NCI-H1694 treated with DMSO at 0.1 percent for 48 hours (cell line): ENCODE measurements at regions not wholly inside any gene's neighbourhood (a gene's known extent, or its start where the extent isn't known, plus 50 kb on each side); places are given as distances from the start of the nearest gene placed in this dataset.

Experiments
- DNase-seq: peaks from one replicate; lab custom pipeline; 2025; lab: John Stamatoyannopoulos, UW

DNA sequence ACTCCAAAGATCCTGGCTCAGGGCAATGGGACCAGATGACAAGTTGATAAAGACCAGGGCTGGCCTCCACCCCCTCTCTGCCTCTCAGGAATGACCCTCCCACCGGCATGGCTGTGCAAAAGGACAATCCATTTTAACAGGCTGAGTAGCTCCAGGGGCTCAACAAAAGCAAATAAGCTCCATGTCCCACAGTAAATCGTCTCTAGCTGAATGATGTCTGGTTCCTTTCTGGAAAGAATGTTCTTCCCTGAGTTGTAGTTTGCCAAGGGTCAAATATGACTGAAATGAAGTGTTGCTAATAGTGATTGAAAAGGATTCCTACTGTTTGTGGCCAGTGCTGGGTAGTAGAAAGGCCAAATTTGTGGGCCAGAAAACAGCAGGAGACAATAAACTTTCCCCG is 434.4 kb upstream of the ETAA1 start:
- no peak for DNase-seq

DNA sequence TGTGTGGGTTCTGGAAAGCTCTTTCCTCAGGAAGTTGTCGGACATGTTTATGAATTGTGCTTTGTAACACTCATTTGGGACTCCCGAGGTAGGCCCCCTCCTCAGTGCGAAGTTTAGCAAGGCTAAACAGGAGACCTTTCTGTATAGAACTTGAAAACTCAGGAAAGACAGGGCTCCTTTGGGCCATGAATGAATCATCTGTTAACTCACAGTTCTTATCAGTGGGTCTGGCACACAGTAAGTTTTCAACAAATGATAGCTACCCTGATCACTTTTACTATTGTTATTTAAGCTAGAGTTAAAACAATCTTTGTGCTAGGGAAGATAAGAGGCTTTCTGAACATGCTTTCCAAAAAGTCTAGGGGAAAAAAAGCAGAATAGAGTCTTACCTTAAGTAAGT is 430.5 kb upstream of the ETAA1 start:
- DNase-seq: no peak

DNA sequence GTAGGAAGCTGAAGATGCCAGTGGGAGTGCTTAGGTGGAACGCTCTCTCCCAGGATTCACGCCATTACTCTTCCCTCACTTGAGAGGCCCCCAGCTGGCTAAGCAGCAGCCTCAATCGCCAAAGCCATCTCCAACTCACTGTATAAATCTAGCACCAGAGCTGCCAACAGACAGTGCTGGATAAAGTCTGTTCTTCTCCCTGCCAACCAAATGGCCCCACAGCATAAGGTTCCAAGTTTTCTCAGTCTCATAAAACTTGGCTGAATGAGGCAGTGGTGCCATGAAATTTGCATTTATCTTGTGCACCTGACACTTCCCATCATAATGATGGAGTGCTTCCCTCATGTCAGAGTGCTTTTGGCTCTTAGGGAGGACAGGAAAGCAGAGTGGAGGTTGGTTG is 428.2 kb upstream of the ETAA1 start:
- no peak for DNase-seq

DNA sequence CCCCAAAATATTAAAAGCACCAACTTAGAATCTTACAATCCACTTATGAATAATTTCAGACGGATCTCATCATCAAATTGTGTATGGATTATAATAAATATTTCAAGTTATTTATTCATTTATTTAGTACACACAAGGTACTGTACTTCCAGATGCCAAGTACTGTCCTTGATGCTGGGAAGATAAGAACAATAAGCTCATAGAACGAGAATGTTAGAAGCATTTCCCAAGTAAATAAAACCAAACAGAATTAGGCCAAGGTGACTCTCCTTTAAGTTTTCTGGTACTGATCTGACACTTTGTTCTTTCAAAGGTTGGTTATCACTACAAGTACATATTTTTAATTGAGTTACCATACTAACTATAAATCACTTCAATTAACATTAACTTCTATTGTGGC is 416.1 kb upstream of the ETAA1 start:
- no peak for DNase-seq

GRCh38 chr2:66982766-66983165 is 414.4 kb upstream of the ETAA1 start:
- no peak for DNase-seq

GRCh38 chr2:66984864-66985263 is 412.3 kb upstream of the ETAA1 start:
- no peak for DNase-seq

- no peak for DNase-seq
These were observed 411.2 kb upstream of the ETAA1 start for GRCh38 chr2:66985906-66986305.

GRCh38 chr2:66987733-66988132 is 409.4 kb upstream of the ETAA1 start:
- DNase-seq: no peak

- no peak for DNase-seq
These were observed 402.5 kb upstream of the ETAA1 start for GRCh38 chr2:66994654-66995053.

DNA sequence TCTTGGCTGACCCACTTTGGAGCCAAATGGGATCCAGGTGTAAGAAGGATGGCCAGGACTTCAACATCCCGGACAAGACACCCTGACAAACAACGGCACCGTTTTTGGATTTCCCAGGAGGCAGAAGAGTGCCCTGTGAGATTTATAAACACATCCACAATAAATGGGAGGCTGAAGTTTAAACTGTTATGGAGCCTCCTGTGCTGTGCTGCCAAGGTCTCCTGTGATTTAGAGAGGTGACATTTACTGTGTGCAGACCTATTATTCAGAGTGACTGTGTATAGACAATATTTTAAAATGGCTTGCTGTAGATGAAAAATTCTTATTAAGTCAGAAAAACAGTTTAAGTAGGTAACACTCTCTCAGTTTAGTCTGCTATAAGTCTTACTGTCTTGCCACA is 401.5 kb upstream of the ETAA1 start:
- DNase-seq: no peak

- no peak for DNase-seq
These were observed 394.3 kb upstream of the ETAA1 start for GRCh38 chr2:67002618-67003371.

GRCh38 chr2:67006373-67006960 is 390.7 kb upstream of the ETAA1 start:
- DNase-seq: no peak

- no peak for DNase-seq
These were observed 389.0 kb upstream of the ETAA1 start for GRCh38 chr2:67008155-67008554.

DNA sequence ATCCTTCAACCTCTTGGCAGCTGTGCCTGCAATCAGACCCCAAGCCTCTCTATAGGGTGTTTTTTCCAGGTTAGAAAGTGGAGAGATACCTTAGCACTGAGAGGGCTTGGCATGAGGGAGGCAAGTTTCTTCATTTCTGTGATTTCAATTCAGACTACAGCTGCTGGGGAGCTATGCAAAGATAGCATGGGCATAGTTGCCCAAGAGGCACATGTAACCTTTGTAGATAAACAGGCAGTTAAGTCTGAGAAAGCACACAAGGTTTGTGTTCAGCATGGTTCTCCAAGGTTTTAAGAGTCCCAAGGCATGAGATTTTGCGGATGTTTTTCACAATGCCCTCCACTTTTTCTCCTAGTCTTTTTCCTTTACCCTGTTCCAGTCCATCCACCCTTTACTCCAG is 385.0 kb upstream of the ETAA1 start:
- DNase-seq: no peak

- no peak for DNase-seq
These were observed 383.3 kb upstream of the ETAA1 start for GRCh38 chr2:67013821-67014220.

- DNase-seq: no peak
These were observed 381.5 kb upstream of the ETAA1 start for GRCh38 chr2:67015681-67016080.

GRCh38 chr2:67018301-67018700 is 378.8 kb upstream of the ETAA1 start:
- DNase-seq: no peak

- DNase-seq: no peak
These were observed 365.1 kb upstream of the ETAA1 start for GRCh38 chr2:67032076-67032475.

DNA sequence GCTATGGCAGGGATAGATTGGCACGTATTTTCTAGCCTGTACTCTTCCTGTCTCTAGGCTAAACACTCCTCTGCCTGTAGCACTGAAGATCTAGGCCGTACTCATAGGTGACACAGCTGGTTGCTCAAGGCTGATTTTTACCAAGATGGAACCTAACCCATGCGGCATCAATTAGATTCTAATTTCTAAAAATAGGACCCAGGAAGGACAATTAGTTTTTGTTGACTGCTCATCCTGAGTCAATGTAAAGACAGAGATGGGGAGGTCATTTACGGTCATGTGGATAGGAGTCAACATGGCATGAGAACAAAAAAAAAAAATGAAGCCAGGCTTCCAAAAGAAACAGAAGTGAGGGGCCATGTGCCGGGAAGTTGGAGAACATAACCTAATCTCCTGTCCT is 360.7 kb upstream of the ETAA1 start:
- DNase-seq: no peak

DNA sequence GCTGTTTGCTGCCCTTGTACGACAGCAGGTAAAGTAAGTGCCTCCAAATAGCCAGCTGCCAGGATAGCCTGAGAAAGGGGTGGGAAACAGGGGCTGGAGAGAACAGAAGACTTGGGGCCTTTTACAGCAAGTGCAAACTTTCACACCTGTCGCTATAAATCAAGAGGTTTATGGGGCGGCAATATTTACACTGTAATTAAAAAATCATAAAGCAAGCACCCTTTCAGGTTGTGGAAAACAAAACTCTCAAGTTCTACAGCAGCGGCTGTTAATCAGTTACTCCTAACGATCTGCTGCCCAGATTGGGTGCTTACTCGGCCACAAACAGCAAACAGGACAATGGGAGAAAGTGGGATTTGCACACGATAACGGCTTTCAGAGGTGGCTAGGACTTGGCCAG is 359.5 kb upstream of the ETAA1 start:
- DNase-seq: peak; percentile 6

DNA sequence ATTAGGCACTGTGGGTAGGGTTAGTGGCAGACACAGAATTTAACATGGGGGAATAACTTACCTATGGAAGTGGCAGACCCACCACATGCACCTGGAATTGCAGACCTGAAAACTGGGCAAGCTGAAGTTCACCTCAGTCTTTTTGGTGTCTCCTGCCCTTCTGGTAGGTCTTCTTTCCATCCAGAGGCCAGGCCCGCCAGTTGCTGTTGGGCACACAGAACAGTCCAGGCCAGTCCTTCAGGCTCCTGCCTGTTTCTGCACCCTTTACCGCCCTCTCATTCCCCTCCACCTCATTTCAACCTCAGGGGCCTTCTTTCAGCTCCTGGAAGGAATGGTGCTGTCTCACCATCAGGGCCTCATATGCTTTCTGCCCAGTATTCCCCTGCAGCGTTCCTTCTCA is 358.9 kb upstream of the ETAA1 start:
- DNase-seq: no peak

GRCh38 chr2:67039058-67039457 is 358.1 kb upstream of the ETAA1 start:
- no peak for DNase-seq

- DNase-seq: no peak
These were observed 357.5 kb upstream of the ETAA1 start for GRCh38 chr2:67039517-67040103.

- DNase-seq: no peak
These were observed 356.1 kb upstream of the ETAA1 start for GRCh38 chr2:67041051-67041450.
